GM10266 (cell line): ENCODE measurements at regions not wholly inside any gene's neighbourhood (a gene's known extent, or its start where the extent isn't known, plus 50 kb on each side); places are given as distances from the start of the nearest gene placed in this dataset.

Experiments used
- DNase-seq: peaks from one replicate; pipeline ENCODE4 v3.0.0; 2012; ENCODE audit errors: extremely low spot score
- CTCF ChIP-seq: IDR thresholded peaks from 2 replicates; pipeline ENCODE4 v1.5.1; 2012; ENCODE audit warnings: mild to moderate bottlenecking, low read depth; ENCODE audit not compliant: control insufficient read depth, insufficient read depth; ENCODE audit errors: missing control alignments

GRCh38 chr5:4128994-4129393 is 533.4 kb downstream of the IRX1 start:
- DNase-seq: no peak
- no peak for TF ChIP-seq CTCF

- no peak for DNase-seq
- TF ChIP-seq CTCF: no peak
Measured at GRCh38 chr5:4129523-4129922, 533.9 kb downstream of the IRX1 start.

GRCh38 chr5:4130819-4131218 is 535.2 kb downstream of the IRX1 start:
- DNase-seq: no peak

GRCh38 chr5:4137781-4138180 is 542.1 kb downstream of the IRX1 start:
- no peak for TF ChIP-seq CTCF
- DNase-seq: no peak

More at GRCh38 chr5:4130819-4131218, 535.2 kb downstream of the IRX1 start:
- no peak for TF ChIP-seq CTCF

- DNase-seq: no peak
- no peak for TF ChIP-seq CTCF
Measured at GRCh38 chr5:4142842-4143241, 547.2 kb downstream of the IRX1 start.

GRCh38 chr5:4144411-4145007 is 548.9 kb downstream of the IRX1 start:
- TF ChIP-seq CTCF: no peak
- DNase-seq: no peak

- TF ChIP-seq CTCF: no peak
- DNase-seq: no peak
Measured at GRCh38 chr5:4145511-4145910, 549.9 kb downstream of the IRX1 start.
